Natural killer cell (primary cell): ENCODE measurements at regions not wholly inside any gene's neighbourhood (a gene's known extent, or its start where the extent isn't known, plus 50 kb on each side); places are given as distances from the start of the nearest gene placed in this dataset.

Source experiments
- ATAC-seq, 3 donors: fragments of 150-1000 bp in 2 of 3; fragments of 200-7000 bp in 1 of 3; cut with Tn5 transposase; 1 replicate in 1 of 3; 2 replicates in 2 of 3; pipeline ENCODE4 v1.10.0; 2021; ENCODE audit warnings: mild to moderate bottlenecking in 2 of 3, moderate library complexity in 2 of 3
- DNase-seq, 2 donors: peaks; one replicate each; pipeline versions ENCODE4 v3.0.0 to v3.0.0-alpha.2; 2013 to 2021; ENCODE audit warnings: mixed read lengths in 1 of 2
- H3K27ac ChIP-seq: one replicate; pipeline ENCODE4 v1.5.1; 2013; ENCODE audit warnings: mild to moderate bottlenecking, low read length
- H3K27me3 ChIP-seq: one replicate; pipeline ENCODE4 v1.6.1; 2013; ENCODE audit warnings: low read length; ENCODE audit not compliant: control insufficient read depth, insufficient read depth
- H3K36me3 ChIP-seq: one replicate; pipeline ENCODE4 v1.6.1; 2013; ENCODE audit warnings: low read length; ENCODE audit not compliant: control insufficient read depth, insufficient read depth
- H3K4me1 ChIP-seq: one replicate; pipeline ENCODE4 v1.6.1; 2013; ENCODE audit warnings: low read length; ENCODE audit not compliant: control insufficient read depth, insufficient read depth
- H3K4me3 ChIP-seq: one replicate; pipeline ENCODE4 v1.5.1; 2013; ENCODE audit warnings: low read length
- H3K9me3 ChIP-seq: one replicate; pipeline ENCODE4 v1.6.1; 2013; ENCODE audit warnings: low read length; ENCODE audit not compliant: control insufficient read depth, insufficient read depth
- H3K27ac Mint-ChIP-seq, 2 donors: one replicate each; pipeline ENCODE4 v1.8.0; 2022; ENCODE audit warnings: mild to moderate bottlenecking in 2 of 2, mixed read lengths in 2 of 2, moderate library complexity in 1 of 2
- H3K27me3 Mint-ChIP-seq, 2 donors: one replicate each; pipeline ENCODE4 v1.8.0; 2022; ENCODE audit warnings: low read depth in 2 of 2, mixed read lengths in 2 of 2
- H3K36me3 Mint-ChIP-seq: one replicate; pipeline ENCODE4 v1.8.0; 2022; ENCODE audit warnings: mixed read lengths
- H3K4me1 Mint-ChIP-seq, 2 donors: one replicate each; pipeline ENCODE4 v1.8.0; 2022; ENCODE audit warnings: mixed read lengths in 2 of 2
- H3K4me3 Mint-ChIP-seq: one replicate; pipeline ENCODE4 v1.8.0; 2022; ENCODE audit warnings: mild to moderate bottlenecking, moderate library complexity, mixed read lengths
- H3K9me3 Mint-ChIP-seq, 2 donors: one replicate each; pipeline ENCODE4 v1.8.0; 2022; ENCODE audit warnings: mixed read lengths in 2 of 2
- CTCF ChIP-seq: fragments of 200-600 bp; IDR thresholded peaks from one replicate; pipeline ENCODE4 v1.8.0; 2022; ENCODE audit warnings: antibody characterized with exemption
- WGBS: methylation state at CpG from one replicate; pipeline ENCODE4 v1.1.7; 2013; ENCODE audit warnings: missing lambda C conversion rate; ENCODE audit not compliant: insufficient coverage; 5-methylcytosine and 5-hydroxymethylcytosine counted together
- intact Hi-C: fragments of 100-400 bp; cut with micrococcal nuclease; formaldehyde crosslinking; loops from one replicate; pipeline ENCODE4 v1.14.2; 2022

GRCh38 chr4:60868232-60868960 is 331.7 kb upstream of the ADGRL3 start:
- H3K4me1 Mint-ChIP-seq, result no peaks in the 10 kb centered on the region
- no peak for ATAC-seq
- H3K36me3 ChIP-seq, result no peaks in the 10 kb centered on the region
- no peaks in the 10 kb centered on the region for H3K4me1 ChIP-seq
- TF ChIP-seq CTCF, result no peak
- H3K27ac ChIP-seq, result no peak overlapping the region
- H3K36me3 Mint-ChIP-seq, result no peaks in the 10 kb centered on the region
- no peak overlapping the region for H3K4me3 ChIP-seq
- no peak overlapping the region for H3K27ac Mint-ChIP-seq
- H3K9me3 ChIP-seq, result no peaks in the 10 kb centered on the region
- H3K9me3 Mint-ChIP-seq, result peaks cover 14 to 21% of the 10 kb centered on the region in 2 donors
- no peak overlapping the region for H3K4me3 Mint-ChIP-seq
- 96% methylated on average over 3 of the region's 3 CpGs for WGBS
- intact Hi-C loops, result no loop called here
- H3K27me3 Mint-ChIP-seq, result no peaks in the 10 kb centered on the region
- no peak for DNase-seq
- no peaks in the 10 kb centered on the region for H3K27me3 ChIP-seq

- Histone ChIP-seq H3K27ac (no peak overlapping the region), H3K4me3 (no peak overlapping the region), H3K4me1 (no peaks in the 10 kb centered on the region), H3K36me3 (no peaks in the 10 kb centered on the region), H3K27me3 (no peaks in the 10 kb centered on the region), H3K9me3 (no peaks in the 10 kb centered on the region)
- no peak overlapping the region for H3K27ac Mint-ChIP-seq
- no peaks in the 10 kb centered on the region for H3K36me3 Mint-ChIP-seq
- H3K4me3 Mint-ChIP-seq, result no peak overlapping the region
- no peak for TF ChIP-seq CTCF
- 100% methylated on average over 1 of the region's 1 CpG for WGBS
- H3K27me3 Mint-ChIP-seq, result no peaks in the 10 kb centered on the region
- DNase-seq (no peak), ATAC-seq (no peak)
- peaks cover 9 to 11% of the 10 kb centered on the region in 2 donors for H3K9me3 Mint-ChIP-seq
- no peaks in the 10 kb centered on the region for H3K4me1 Mint-ChIP-seq
- intact Hi-C loops, result no loop called here
Observed at GRCh38 chr4:60879135-60879701, 320.9 kb upstream of the ADGRL3 start.

GRCh38 chr4:60884587-60884986 is 315.5 kb upstream of the ADGRL3 start:
- Mint-ChIP-seq H3K9me3 (peaks cover 17 to 22% of the 10 kb centered on the region in 2 donors), H3K36me3 (peaks cover 9% of the 10 kb centered on the region), H3K27ac (no peak overlapping the region), H3K4me3 (no peak overlapping the region), H3K4me1 (no peaks in the 10 kb centered on the region), H3K27me3 (no peaks in the 10 kb centered on the region)
- H3K27ac ChIP-seq, result no peak overlapping the region
- no peaks in the 10 kb centered on the region for H3K4me1 ChIP-seq
- H3K9me3 ChIP-seq, result no peaks in the 10 kb centered on the region
- H3K4me3 ChIP-seq, result no peak overlapping the region
- ATAC-seq, result no peak
- no peaks in the 10 kb centered on the region for H3K36me3 ChIP-seq
- TF ChIP-seq CTCF, result no peak
- 63% methylated on average over 6 of the region's 7 CpGs for WGBS
- intact Hi-C loops, result no loop called here
- H3K27me3 ChIP-seq, result no peaks in the 10 kb centered on the region
- no peak for DNase-seq

- 94% methylated on average over 2 of the region's 2 CpGs for WGBS
Observed at GRCh38 chr4:60885011-60885410, 315.1 kb upstream of the ADGRL3 start.

More at GRCh38 chr4:60885011-60885410, 315.1 kb upstream of the ADGRL3 start:
- Histone ChIP-seq H3K27me3 (no peaks in the 10 kb centered on the region), H3K4me3 (no peak overlapping the region), H3K36me3 (no peaks in the 10 kb centered on the region), H3K27ac (no peak overlapping the region), H3K4me1 (no peaks in the 10 kb centered on the region), H3K9me3 (no peaks in the 10 kb centered on the region)
- Mint-ChIP-seq H3K36me3 (peaks cover 9% of the 10 kb centered on the region), H3K4me1 (no peaks in the 10 kb centered on the region), H3K27me3 (no peaks in the 10 kb centered on the region), H3K4me3 (no peak overlapping the region), H3K27ac (no peak overlapping the region), H3K9me3 (peaks cover 22 to 23% of the 10 kb centered on the region in 2 donors)
- DNase-seq (no peak), ATAC-seq (no peak)
- TF ChIP-seq CTCF, result no peak
- intact Hi-C loops, result no loop called here
